Right lobe of liver (tissue), 6 donors: ENCODE measurements at regions not wholly inside any gene's neighbourhood (a gene's known extent, or its start where the extent isn't known, plus 50 kb on each side); places are given as distances from the start of the nearest gene placed in this dataset.

Experiments used
- ATAC-seq, 4 donors: fragments of 200-7000 bp; cut with Tn5 transposase; one replicate each; pipeline ENCODE4 v1.9.1; 2020; ENCODE audit warnings: mild to moderate bottlenecking in 4 of 4, moderate library complexity in 4 of 4
- DNase-seq, 3 donors: peaks; one replicate each; pipeline ENCODE4 v3.0.0-alpha.2; 2020
- H3K27ac ChIP-seq, 3 donors: fragments of 200-600 bp; one replicate each; pipeline ENCODE4 v1.8.0; 2022
- H3K27me3 ChIP-seq, 2 donors: fragments of 200-600 bp; one replicate each; pipeline ENCODE4 v1.8.0; 2022
- H3K36me3 ChIP-seq, 4 donors: fragments of 200-600 bp; sonication (generic) in 1 of 4; one replicate each; pipeline versions ENCODE4 v1.5.1 to v1.8.0; 2017 to 2022; ENCODE audit warnings: control low read depth in 1 of 4
- H3K4me1 ChIP-seq, 4 donors: fragments of 200-600 bp; sonication (generic) in 1 of 4; one replicate each; pipeline versions ENCODE4 v1.5.1 to v1.8.0; 2017 to 2022; ENCODE audit warnings: control low read depth in 1 of 4
- H3K4me3 ChIP-seq, 3 donors: fragments of 200-600 bp; one replicate each; pipeline ENCODE4 v1.8.0; 2022
- H3K9me3 ChIP-seq, 4 donors: fragments of 200-600 bp; sonication (generic) in 1 of 4; one replicate each; pipeline versions ENCODE4 v1.5.1 to v1.8.0; 2017 to 2022; ENCODE audit warnings: control low read depth in 1 of 4
- CTCF ChIP-seq, 4 donors: fragments of 200-600 bp in 3 of 4; fragments of 450-650 bp in 1 of 4; IDR thresholded peaks; one replicate each; pipeline versions ENCODE4 v1.5.1 to v1.8.0; 2016 to 2022; ENCODE audit warnings: antibody characterized with exemption in 4 of 4, mild to moderate bottlenecking in 2 of 4
- POLR2A ChIP-seq: fragments of 450-650 bp; IDR thresholded peaks from one replicate; pipeline ENCODE4 v1.6.1; 2017; ENCODE audit warnings: antibody characterized with exemption, mild to moderate bottlenecking
- WGBS: methylation state at CpG from one replicate; pipeline ENCODE4 v1.1.6; 2018; ENCODE audit warnings: low coverage, low lambda C conversion rate; ENCODE audit not compliant: insufficient coverage; ENCODE audit errors: missing lambda C conversion rate; 5-methylcytosine and 5-hydroxymethylcytosine counted together
- intact Hi-C, 2 donors: fragments of 100-400 bp; cut with DNase I; formaldehyde crosslinking; loops; one replicate each; pipeline versions ENCODE4 v1.11.2 to v1.14.1; 2022
- donor health status: DM: no; HTN: yes; CAD: no.
- donor health status: DM: no; HTN: no; CAD: no.
- donor health status: DM: no; HTN: no; CAD: no.
- donor health status: DM: no; HTN: yes; CAD: no.
- donor health status: DM: no; HTN: yes; CAD: no.

GRCh38 chr13:109840201-109840892 lies 54.0 kb upstream of the IRS2 start:
- Histone ChIP-seq H3K4me1 (peaks cover 0 to 7% (median 2%) of the 10 kb centered on the region in 4 donors), H3K4me3 (no peak overlapping the region), H3K27ac (no peak overlapping the region), H3K27me3 (no peaks in the 10 kb centered on the region), H3K36me3 (no peaks in the 10 kb centered on the region), H3K9me3 (no peaks in the 10 kb centered on the region)
- TF ChIP-seq CTCF (IDR thresholded peaks at IDR 0.05) (no peak), POLR2A (no peak)
- DNase-seq (no peak), ATAC-seq (no peak)
- intact Hi-C loops: no loop called here
- WGBS: 53% methylated on average over 9 of the region's 9 CpGs

GRCh38 chr13:109836629-109837607 lies 50.5 kb upstream of the IRS2 start:
- no peaks in the 10 kb centered on the region for H3K9me3 ChIP-seq
- WGBS: 29% methylated on average over 5 of the region's 12 CpGs
- ATAC-seq (peak; percentile 97 to 99 (median 99)), DNase-seq (peak; percentile 61 to 71 (median 70))
- intact Hi-C loops: no loop called here
- no peaks in the 10 kb centered on the region for H3K27me3 ChIP-seq
- no peak for TF ChIP-seq CTCF (IDR thresholded peaks at IDR 0.05)
- peak; percentile 76 for TF ChIP-seq POLR2A
- peak overlapping the region; percentile 37 to 51 (median 46) for H3K27ac ChIP-seq
- peaks cover 0 to 7% (median 2%) of the 10 kb centered on the region in 4 donors for H3K4me1 ChIP-seq
- no peaks in the 10 kb centered on the region for H3K36me3 ChIP-seq
- no peak overlapping the region for H3K4me3 ChIP-seq
